ENCODE measurements at regions not wholly inside any gene's neighbourhood (a gene's known extent, or its start where the extent isn't known, plus 50 kb on each side); places are given as distances from the start of the nearest gene placed in this dataset.

- no peak for DNase-seq (ENCODE audit: low read depth, low spot score)
- TF ChIP-seq CTCF (optimal IDR thresholded peaks at IDR 0.05 in 1 of 3, IDR thresholded peaks at IDR 0.05 in 1 of 3, conservative IDR thresholded peaks at IDR 0.05 in 1 of 3; ENCODE audit: extremely low read depth in 1 of 3, insufficient read depth in 2 of 3, low read length in 3 of 3), result no peak
- TF ChIP-seq EZH2 (IDR thresholded peaks at IDR 0.05; ENCODE audit: low read length), result no peak
- H3K4me2 ChIP-seq (ENCODE audit: control insufficient read depth, extremely low read depth, insufficient read depth, low read depth, low read length), result no peak overlapping the region
- H2AFZ ChIP-seq (ENCODE audit: control insufficient read depth, low read length), result no peak overlapping the region
- no peaks in the 10 kb centered on the region for H3K36me3 ChIP-seq (ENCODE audit: control insufficient read depth in 2 of 2, extremely low read depth in 1 of 2, insufficient read depth in 2 of 2, low read length in 2 of 2)
- no peaks in the 10 kb centered on the region for H3K9me1 ChIP-seq (ENCODE audit: control insufficient read depth, extremely low read depth, insufficient read depth, low read length)
- H3K9me3 ChIP-seq (ENCODE audit: control insufficient read depth, low read depth, low read length), result no peaks in the 10 kb centered on the region
- no peaks in the 10 kb centered on the region for H3K27me3 ChIP-seq (ENCODE audit: control insufficient read depth, extremely low read depth, insufficient read depth, low read length)
- H4K20me1 ChIP-seq (ENCODE audit: control insufficient read depth, extremely low read depth, insufficient read depth, low read length), result no peaks in the 10 kb centered on the region
- dilution Hi-C loops (cut with MboI; ENCODE audit: extremely low pct_ligation_motif_present, low sequenced_read_pairs), result no loop called here
- no peak for FAIRE-seq
- H3K9ac ChIP-seq (ENCODE audit: control insufficient read depth, extremely low read depth, insufficient read depth, low read length), result no peak overlapping the region
- H3K4me3 ChIP-seq (ENCODE audit: control insufficient read depth in 2 of 3, extremely low read depth in 1 of 3, insufficient read depth in 2 of 3, low read depth in 1 of 3, low read length in 3 of 3), result no peak overlapping the region
- no peaks in the 10 kb centered on the region for H3K79me2 ChIP-seq (ENCODE audit: control insufficient read depth, insufficient read depth, low read length)
- H3K27ac ChIP-seq (ENCODE audit: control insufficient read depth, insufficient read depth, low read length), result no peak overlapping the region
- H3K4me1 ChIP-seq (ENCODE audit: control insufficient read depth, extremely low read depth, insufficient read depth, low read length), result no peaks in the 10 kb centered on the region
Measured at GRCh38 chr7:81445462-81445861, 324.4 kb downstream of the HGF start.

- Histone ChIP-seq H3K9me3 (ENCODE audit: control insufficient read depth, low read depth, low read length) (no peaks in the 10 kb centered on the region), H3K4me1 (ENCODE audit: control insufficient read depth, extremely low read depth, insufficient read depth, low read length) (no peaks in the 10 kb centered on the region), H3K27ac (ENCODE audit: control insufficient read depth, insufficient read depth, low read length) (no peak overlapping the region), H3K9me1 (ENCODE audit: control insufficient read depth, extremely low read depth, insufficient read depth, low read length) (no peaks in the 10 kb centered on the region), H3K9ac (ENCODE audit: control insufficient read depth, extremely low read depth, insufficient read depth, low read length) (no peak overlapping the region), H3K4me3 (ENCODE audit: control insufficient read depth in 2 of 3, extremely low read depth in 1 of 3, insufficient read depth in 2 of 3, low read depth in 1 of 3, low read length in 3 of 3) (no peak overlapping the region), H3K4me2 (ENCODE audit: control insufficient read depth, extremely low read depth, insufficient read depth, low read depth, low read length) (no peak overlapping the region), H4K20me1 (ENCODE audit: control insufficient read depth, extremely low read depth, insufficient read depth, low read length) (no peaks in the 10 kb centered on the region), H3K27me3 (ENCODE audit: control insufficient read depth, extremely low read depth, insufficient read depth, low read length) (no peaks in the 10 kb centered on the region), H3K79me2 (ENCODE audit: control insufficient read depth, insufficient read depth, low read length) (no peaks in the 10 kb centered on the region), H3K36me3 (ENCODE audit: control insufficient read depth in 2 of 2, extremely low read depth in 1 of 2, insufficient read depth in 2 of 2, low read length in 2 of 2) (no peaks in the 10 kb centered on the region), H2AFZ (ENCODE audit: control insufficient read depth, low read length) (no peak overlapping the region)
- dilution Hi-C loops (cut with MboI; ENCODE audit: extremely low pct_ligation_motif_present, low sequenced_read_pairs), result no loop called here
- TF ChIP-seq EZH2 (IDR thresholded peaks at IDR 0.05; ENCODE audit: low read length), result no peak
- TF ChIP-seq CTCF (optimal IDR thresholded peaks at IDR 0.05 in 1 of 3, IDR thresholded peaks at IDR 0.05 in 1 of 3, conservative IDR thresholded peaks at IDR 0.05 in 1 of 3; ENCODE audit: extremely low read depth in 1 of 3, insufficient read depth in 2 of 3, low read length in 3 of 3), result no peak
- DNase-seq (ENCODE audit: low read depth, low spot score), result no peak
- FAIRE-seq, result no peak
Measured at GRCh38 chr7:81441750-81442149, 328.1 kb downstream of the HGF start.
